Neural cell (in vitro differentiated cells): ENCODE measurements at regions not wholly inside any gene's neighbourhood (a gene's known extent, or its start where the extent isn't known, plus 50 kb on each side); places are given as distances from the start of the nearest gene placed in this dataset.

Source experiments
- H2AFZ ChIP-seq: fragments of 200-600, 300-800 bp; sonication (generic), shearing (Covaris generic); 2 replicates; pipeline ENCODE4 v1.6.0; 2014; ENCODE audit warnings: low read depth, mild to moderate bottlenecking, antibody characterized with exemption, low read length, moderate library complexity
- H3F3A ChIP-seq: fragments of 200-600 bp; shearing (Covaris generic); 2 replicates; pipeline ENCODE4 v1.6.1; 2016; ENCODE audit warnings: mild to moderate bottlenecking, moderate library complexity, mixed read lengths, antibody characterized with exemption, low read length; ENCODE audit not compliant: insufficient read depth, poor library complexity, severe bottlenecking
- H3K27ac ChIP-seq: fragments of 200-600, 300-800 bp; sonication (generic), shearing (Covaris generic); 2 replicates; pipeline ENCODE4 v1.5.1; 2014; ENCODE audit warnings: mild to moderate bottlenecking, low read length, moderate library complexity
- H3K27me3 ChIP-seq: fragments of 300-800, 200-600 bp; sonication (generic), shearing (Covaris generic); 2 replicates; pipeline ENCODE4 v1.6.0; 2014; ENCODE audit warnings: mild to moderate bottlenecking, low read depth, low read length, moderate library complexity; ENCODE audit not compliant: insufficient read depth
- H3K36me3 ChIP-seq: fragments of 300-800, 200-600 bp; sonication (generic), shearing (Covaris generic); 2 replicates; pipeline ENCODE4 v1.5.1; 2014; ENCODE audit warnings: mild to moderate bottlenecking, antibody characterized with exemption, low read length, moderate library complexity; ENCODE audit not compliant: insufficient read depth
- H3K4me2 ChIP-seq: fragments of 300-800, 200-600 bp; sonication (generic), shearing (Covaris generic); 2 replicates; pipeline ENCODE4 v1.6.0; 2014; ENCODE audit warnings: mild to moderate bottlenecking, low read length
- H3K4me3 ChIP-seq: fragments of 300-800, 200-600 bp; sonication (generic), shearing (Covaris generic); 2 replicates; pipeline ENCODE4 v1.5.1; 2014; ENCODE audit warnings: mild to moderate bottlenecking, low read length, moderate library complexity
- H3K79me2 ChIP-seq: fragments of 200-600 bp; shearing (Covaris generic); replicated peaks from 2 replicates; pipeline ENCODE4 v1.6.0; 2014; ENCODE audit warnings: mild to moderate bottlenecking, low read length, moderate library complexity; ENCODE audit not compliant: insufficient read depth
- H3K9ac ChIP-seq: fragments of 300-800, 200-600 bp; sonication (generic), shearing (Covaris generic); 2 replicates; pipeline ENCODE4 v1.6.1; 2016; ENCODE audit warnings: mild to moderate bottlenecking, low read length, mixed read lengths
- H3K9me2 ChIP-seq: fragments of 200-600 bp; shearing (Covaris generic); 2 replicates; pipeline ENCODE4 v1.6.1; 2016; ENCODE audit warnings: mild to moderate bottlenecking, low read length, mixed read lengths; ENCODE audit not compliant: insufficient read depth
- H3K9me3 ChIP-seq: fragments of 200-600, 300-800 bp; sonication (generic), shearing (Covaris generic); 2 replicates; pipeline ENCODE4 v1.6.1; 2016; ENCODE audit warnings: mild to moderate bottlenecking, mixed run types, low read length, moderate library complexity, mixed read lengths
- H4K20me1 ChIP-seq: fragments of 200-600 bp; shearing (Covaris generic); 2 replicates; pipeline ENCODE4 v1.6.1; 2016; ENCODE audit warnings: mild to moderate bottlenecking, mixed run types; ENCODE audit not compliant: insufficient read depth
- EP300 ChIP-seq: fragments of 450-650 bp; conservative IDR thresholded peaks from 2 replicates; pipeline ENCODE4 v1.6.1; 2014; ENCODE audit warnings: antibody characterized with exemption, mild to moderate bottlenecking, moderate library complexity; ENCODE audit not compliant: poor library complexity, severe bottlenecking
- EZH2 ChIP-seq: fragments of 200-600, 300-800 bp; shearing (Covaris generic), sonication (generic); IDR thresholded peaks from 2 replicates; pipeline ENCODE4 v1.6.1; 2014; ENCODE audit warnings: antibody characterized with exemption, low read length, borderline replicate concordance, mild to moderate bottlenecking; ENCODE audit not compliant: insufficient read depth, poor library complexity, severe bottlenecking
- MXI1 ChIP-seq: fragments of 450-650 bp; conservative IDR thresholded peaks from 2 replicates; pipeline ENCODE4 v1.6.1; 2014; ENCODE audit warnings: antibody characterized with exemption, mild to moderate bottlenecking; ENCODE audit not compliant: poor library complexity, severe bottlenecking
- POLR2AphosphoS5 ChIP-seq: IDR thresholded peaks from 2 replicates; pipeline ENCODE4 v1.6.1; 2012
- RAD21 ChIP-seq: fragments of 450-650 bp; conservative IDR thresholded peaks from 2 replicates; pipeline ENCODE4 v1.6.1; 2014; ENCODE audit warnings: antibody characterized with exemption, mild to moderate bottlenecking, moderate library complexity
- SMC3 ChIP-seq: fragments of 450-650 bp; conservative IDR thresholded peaks from 2 replicates; pipeline ENCODE4 v1.6.1; 2014; ENCODE audit warnings: antibody characterized with exemption, mild to moderate bottlenecking, moderate library complexity; ENCODE audit not compliant: poor library complexity
- TAF1 ChIP-seq: IDR thresholded peaks from 2 replicates; pipeline ENCODE4 v1.6.1; 2012; ENCODE audit warnings: low read depth
- TF ChIP-seq, protein P1 (sequence below): fragments of 450-650 bp; IDR thresholded peaks from 2 replicates; pipeline ENCODE4 v1.5.1; 2014; ENCODE audit warnings: antibody characterized with exemption, mild to moderate bottlenecking, moderate library complexity; ENCODE audit not compliant: poor library complexity, severe bottlenecking
- TF ChIP-seq, protein P2 (sequence below): IDR thresholded peaks from 2 replicates; pipeline ENCODE4 v1.6.1; 2012; ENCODE audit warnings: borderline replicate concordance

DNA sequence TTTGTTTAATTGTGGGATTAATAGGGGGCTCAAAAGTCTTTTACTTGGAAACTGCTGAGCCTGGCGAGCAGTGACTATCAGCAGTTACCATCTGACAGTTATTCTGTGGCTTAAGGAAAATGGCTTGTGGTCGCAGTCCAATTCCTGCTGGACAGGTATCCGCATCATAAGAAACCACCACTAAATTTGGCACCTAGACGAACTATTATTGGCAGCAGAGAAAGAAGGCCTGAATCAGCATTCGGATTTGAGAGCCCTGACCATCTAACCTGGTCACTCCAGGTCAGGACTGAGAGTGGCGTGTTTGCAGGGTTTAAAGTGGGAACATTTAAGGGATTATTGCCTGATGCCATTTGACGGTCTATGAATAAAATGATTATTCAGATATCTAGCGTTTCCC, 146.4 kb downstream of the RPS12 start:
- H3K4me2 ChIP-seq, result no peak overlapping the region
- no peaks in the 10 kb centered on the region for H3K27me3 ChIP-seq
- H3K9me2 ChIP-seq, result no peaks in the 10 kb centered on the region
- no peak overlapping the region for H2AFZ ChIP-seq
- no peaks in the 10 kb centered on the region for H3K36me3 ChIP-seq
- H3K4me3 ChIP-seq, result no peak overlapping the region
- TF ChIP-seq, protein P1, sequence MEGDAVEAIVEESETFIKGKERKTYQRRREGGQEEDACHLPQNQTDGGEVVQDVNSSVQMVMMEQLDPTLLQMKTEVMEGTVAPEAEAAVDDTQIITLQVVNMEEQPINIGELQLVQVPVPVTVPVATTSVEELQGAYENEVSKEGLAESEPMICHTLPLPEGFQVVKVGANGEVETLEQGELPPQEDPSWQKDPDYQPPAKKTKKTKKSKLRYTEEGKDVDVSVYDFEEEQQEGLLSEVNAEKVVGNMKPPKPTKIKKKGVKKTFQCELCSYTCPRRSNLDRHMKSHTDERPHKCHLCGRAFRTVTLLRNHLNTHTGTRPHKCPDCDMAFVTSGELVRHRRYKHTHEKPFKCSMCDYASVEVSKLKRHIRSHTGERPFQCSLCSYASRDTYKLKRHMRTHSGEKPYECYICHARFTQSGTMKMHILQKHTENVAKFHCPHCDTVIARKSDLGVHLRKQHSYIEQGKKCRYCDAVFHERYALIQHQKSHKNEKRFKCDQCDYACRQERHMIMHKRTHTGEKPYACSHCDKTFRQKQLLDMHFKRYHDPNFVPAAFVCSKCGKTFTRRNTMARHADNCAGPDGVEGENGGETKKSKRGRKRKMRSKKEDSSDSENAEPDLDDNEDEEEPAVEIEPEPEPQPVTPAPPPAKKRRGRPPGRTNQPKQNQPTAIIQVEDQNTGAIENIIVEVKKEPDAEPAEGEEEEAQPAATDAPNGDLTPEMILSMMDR, result no peak
- TF ChIP-seq EP300 (no peak), MXI1 (no peak), SMC3 (no peak), EZH2 (no peak), POLR2AphosphoS5 (no peak), TAF1 (no peak), RAD21 (no peak)
- TF ChIP-seq, protein P2, sequence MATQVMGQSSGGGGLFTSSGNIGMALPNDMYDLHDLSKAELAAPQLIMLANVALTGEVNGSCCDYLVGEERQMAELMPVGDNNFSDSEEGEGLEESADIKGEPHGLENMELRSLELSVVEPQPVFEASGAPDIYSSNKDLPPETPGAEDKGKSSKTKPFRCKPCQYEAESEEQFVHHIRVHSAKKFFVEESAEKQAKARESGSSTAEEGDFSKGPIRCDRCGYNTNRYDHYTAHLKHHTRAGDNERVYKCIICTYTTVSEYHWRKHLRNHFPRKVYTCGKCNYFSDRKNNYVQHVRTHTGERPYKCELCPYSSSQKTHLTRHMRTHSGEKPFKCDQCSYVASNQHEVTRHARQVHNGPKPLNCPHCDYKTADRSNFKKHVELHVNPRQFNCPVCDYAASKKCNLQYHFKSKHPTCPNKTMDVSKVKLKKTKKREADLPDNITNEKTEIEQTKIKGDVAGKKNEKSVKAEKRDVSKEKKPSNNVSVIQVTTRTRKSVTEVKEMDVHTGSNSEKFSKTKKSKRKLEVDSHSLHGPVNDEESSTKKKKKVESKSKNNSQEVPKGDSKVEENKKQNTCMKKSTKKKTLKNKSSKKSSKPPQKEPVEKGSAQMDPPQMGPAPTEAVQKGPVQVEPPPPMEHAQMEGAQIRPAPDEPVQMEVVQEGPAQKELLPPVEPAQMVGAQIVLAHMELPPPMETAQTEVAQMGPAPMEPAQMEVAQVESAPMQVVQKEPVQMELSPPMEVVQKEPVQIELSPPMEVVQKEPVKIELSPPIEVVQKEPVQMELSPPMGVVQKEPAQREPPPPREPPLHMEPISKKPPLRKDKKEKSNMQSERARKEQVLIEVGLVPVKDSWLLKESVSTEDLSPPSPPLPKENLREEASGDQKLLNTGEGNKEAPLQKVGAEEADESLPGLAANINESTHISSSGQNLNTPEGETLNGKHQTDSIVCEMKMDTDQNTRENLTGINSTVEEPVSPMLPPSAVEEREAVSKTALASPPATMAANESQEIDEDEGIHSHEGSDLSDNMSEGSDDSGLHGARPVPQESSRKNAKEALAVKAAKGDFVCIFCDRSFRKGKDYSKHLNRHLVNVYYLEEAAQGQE, result no peak
- no peak overlapping the region for H3K9ac ChIP-seq
- no peak overlapping the region for H3K27ac ChIP-seq
- H3F3A ChIP-seq, result no peaks in the 10 kb centered on the region
- no peaks in the 10 kb centered on the region for H4K20me1 ChIP-seq
- H3K9me3 ChIP-seq, result no peaks in the 10 kb centered on the region
- no peaks in the 10 kb centered on the region for H3K79me2 ChIP-seq

DNA sequence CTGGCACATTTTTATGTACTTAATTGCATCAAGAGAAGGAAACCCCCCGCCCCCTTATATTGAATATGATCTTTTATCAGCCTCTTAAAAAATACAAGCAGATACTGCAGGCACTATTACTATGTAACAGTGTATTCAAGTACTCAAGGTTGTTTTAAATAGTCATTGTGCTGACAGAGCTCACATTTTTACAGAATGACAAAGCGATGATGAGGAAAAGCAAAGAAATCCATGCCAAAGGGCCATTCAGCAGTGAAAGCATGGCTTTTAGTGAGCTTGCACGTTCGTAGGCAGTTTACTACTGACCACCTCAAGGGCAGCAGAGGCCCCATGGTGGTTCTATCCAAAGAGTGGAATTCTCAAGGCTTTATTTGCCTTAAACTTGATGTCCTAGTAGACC, 146.8 kb downstream of the RPS12 start:
- Histone ChIP-seq H3K27ac (no peak overlapping the region), H3K27me3 (no peaks in the 10 kb centered on the region), H3K9me3 (no peaks in the 10 kb centered on the region), H3K4me3 (no peak overlapping the region), H3K9me2 (no peaks in the 10 kb centered on the region), H4K20me1 (no peaks in the 10 kb centered on the region), H3F3A (no peaks in the 10 kb centered on the region), H2AFZ (no peak overlapping the region), H3K79me2 (no peaks in the 10 kb centered on the region), H3K36me3 (no peaks in the 10 kb centered on the region), H3K9ac (no peak overlapping the region), H3K4me2 (no peak overlapping the region)
- TF ChIP-seq, protein P1, result no peak
- TF ChIP-seq SMC3 (no peak), MXI1 (no peak), RAD21 (no peak), POLR2AphosphoS5 (no peak), TAF1 (no peak), EZH2 (no peak), EP300 (no peak)
- TF ChIP-seq, protein P2, result no peak
